ENCODE measurements at regions not wholly inside any gene's neighbourhood (a gene's known extent, or its start where the extent isn't known, plus 50 kb on each side); places are given as distances from the start of the nearest gene placed in this dataset.

DNA sequence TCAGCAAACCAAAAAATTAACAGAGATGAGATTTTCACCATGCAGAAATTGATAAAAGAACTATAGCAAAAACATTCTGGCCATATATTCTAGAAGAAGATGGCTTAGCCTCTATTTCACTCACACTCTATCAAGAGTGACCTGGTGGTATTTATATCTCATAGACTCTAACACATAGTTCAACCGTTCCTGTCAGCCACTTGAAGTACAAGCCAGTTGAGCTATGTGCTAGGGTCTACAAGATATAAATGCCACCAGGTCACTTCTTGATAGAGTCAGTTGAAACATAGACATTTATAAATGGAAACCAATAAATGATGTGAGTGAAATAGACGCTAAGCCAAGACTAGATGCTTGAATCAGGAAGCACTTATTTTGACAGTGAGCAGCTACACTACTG is 836.7 kb upstream of the EPHA5 start:
- no peaks in the 10 kb centered on the region for H3K36me3 ChIP-seq
- no peak for TF ChIP-seq EP300 (IDR thresholded peaks at IDR 0.05; ENCODE audit: low read depth)
- no peak for TF ChIP-seq POLR2AphosphoS5 (IDR thresholded peaks at IDR 0.05)
- TF ChIP-seq, protein P1, sequence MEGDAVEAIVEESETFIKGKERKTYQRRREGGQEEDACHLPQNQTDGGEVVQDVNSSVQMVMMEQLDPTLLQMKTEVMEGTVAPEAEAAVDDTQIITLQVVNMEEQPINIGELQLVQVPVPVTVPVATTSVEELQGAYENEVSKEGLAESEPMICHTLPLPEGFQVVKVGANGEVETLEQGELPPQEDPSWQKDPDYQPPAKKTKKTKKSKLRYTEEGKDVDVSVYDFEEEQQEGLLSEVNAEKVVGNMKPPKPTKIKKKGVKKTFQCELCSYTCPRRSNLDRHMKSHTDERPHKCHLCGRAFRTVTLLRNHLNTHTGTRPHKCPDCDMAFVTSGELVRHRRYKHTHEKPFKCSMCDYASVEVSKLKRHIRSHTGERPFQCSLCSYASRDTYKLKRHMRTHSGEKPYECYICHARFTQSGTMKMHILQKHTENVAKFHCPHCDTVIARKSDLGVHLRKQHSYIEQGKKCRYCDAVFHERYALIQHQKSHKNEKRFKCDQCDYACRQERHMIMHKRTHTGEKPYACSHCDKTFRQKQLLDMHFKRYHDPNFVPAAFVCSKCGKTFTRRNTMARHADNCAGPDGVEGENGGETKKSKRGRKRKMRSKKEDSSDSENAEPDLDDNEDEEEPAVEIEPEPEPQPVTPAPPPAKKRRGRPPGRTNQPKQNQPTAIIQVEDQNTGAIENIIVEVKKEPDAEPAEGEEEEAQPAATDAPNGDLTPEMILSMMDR (IDR thresholded peaks at IDR 0.05): no peak
- TF ChIP-seq POLR2A (IDR thresholded peaks at IDR 0.05): no peak
- intact Hi-C loops (cut with DNase I; ENCODE audit: low total_unique reads) (no loop called here), in situ Hi-C loops (cut with MboI; ENCODE audit: low pct_ligation_motif_present in 1 of 4, low pct_unique_long_range_greater_than_20kb in 1 of 4, low sequenced_read_pairs in 3 of 4) (no loop called here)
- no peak overlapping the region for H3K27ac ChIP-seq
- H3K27me3 ChIP-seq: no peaks in the 10 kb centered on the region
- no peak overlapping the region for H3K4me3 ChIP-seq
- no peak for DNase-seq
- WGBS, 2 donors (ENCODE audit: low coverage in 1 of 2): 60 to 76% methylated on average over 1 to 2 of the region's 2 CpGs
- H3K4me1 ChIP-seq: no peaks in the 10 kb centered on the region
- H3K9me3 ChIP-seq: no peaks in the 10 kb centered on the region

DNA sequence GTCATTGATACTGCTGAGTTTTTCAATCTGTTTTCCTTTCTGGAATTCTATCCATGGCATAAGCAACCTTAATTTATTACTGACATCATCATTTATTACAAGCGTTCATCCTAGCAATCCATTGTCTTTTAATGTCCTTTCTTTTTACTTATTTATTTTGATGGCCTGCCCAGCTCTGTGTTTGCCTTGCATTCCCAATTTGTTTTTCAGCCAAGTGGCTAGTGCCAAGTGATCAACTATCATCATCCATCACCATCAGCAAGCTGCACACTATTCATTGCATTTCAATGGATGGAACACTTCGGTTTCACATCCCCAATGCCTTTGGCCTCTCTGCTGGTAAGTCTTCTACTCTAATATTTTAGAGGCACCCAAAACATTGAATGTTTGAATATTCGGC is 831.7 kb upstream of the EPHA5 start:
- no peaks in the 10 kb centered on the region for H3K4me1 ChIP-seq
- no peak overlapping the region for H3K4me3 ChIP-seq
- no peaks in the 10 kb centered on the region for H3K27me3 ChIP-seq
- no peaks in the 10 kb centered on the region for H3K36me3 ChIP-seq
- no peak for TF ChIP-seq EP300 (IDR thresholded peaks at IDR 0.05; ENCODE audit: low read depth)
- TF ChIP-seq, protein P1 (IDR thresholded peaks at IDR 0.05): no peak
- no peak for TF ChIP-seq POLR2AphosphoS5 (IDR thresholded peaks at IDR 0.05)
- no peak for TF ChIP-seq POLR2A (IDR thresholded peaks at IDR 0.05)
- no peaks in the 10 kb centered on the region for H3K9me3 ChIP-seq
- 53 to 81% methylated on average over 3 of the region's 3 CpGs for WGBS, 2 donors (ENCODE audit: low coverage in 1 of 2)
- intact Hi-C loops (cut with DNase I; ENCODE audit: low total_unique reads) (no loop called here), in situ Hi-C loops (cut with MboI; ENCODE audit: low pct_ligation_motif_present in 1 of 4, low pct_unique_long_range_greater_than_20kb in 1 of 4, low sequenced_read_pairs in 3 of 4) (no loop called here)
- no peak for DNase-seq
- H3K27ac ChIP-seq: no peak overlapping the region

DNA sequence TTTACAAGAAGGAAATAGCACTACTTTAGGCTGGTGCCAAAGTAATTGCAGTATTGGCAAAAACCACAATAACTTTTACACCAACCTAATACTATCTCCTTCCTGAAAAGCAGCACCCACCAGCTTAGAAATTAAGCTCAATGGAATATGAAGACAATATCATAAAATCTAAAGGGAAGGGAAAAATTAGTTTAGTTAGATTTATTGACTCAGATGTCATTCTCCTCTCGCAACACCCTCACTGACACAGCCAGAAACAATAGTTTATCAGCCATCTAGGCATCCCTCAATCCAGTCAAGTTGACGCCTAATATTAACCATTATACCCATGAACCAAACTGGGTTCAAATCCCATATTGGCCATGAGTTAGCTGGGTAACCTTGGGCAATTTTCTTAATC is 820.4 kb upstream of the EPHA5 start:
- intact Hi-C loops (cut with DNase I; ENCODE audit: low total_unique reads): no loop called here
- Histone ChIP-seq H3K27me3 (no peaks in the 10 kb centered on the region), H3K4me3 (no peak overlapping the region), H3K9me3 (no peaks in the 10 kb centered on the region), H3K36me3 (no peaks in the 10 kb centered on the region), H3K4me1 (no peaks in the 10 kb centered on the region), H3K27ac (no peak overlapping the region)
- DNase-seq: no peak
- WGBS, 2 donors (ENCODE audit: low coverage in 1 of 2): 70 to 85% methylated on average over 2 of the region's 2 CpGs
- TF ChIP-seq, protein P1 (IDR thresholded peaks at IDR 0.05): no peak
- TF ChIP-seq POLR2AphosphoS5 (IDR thresholded peaks at IDR 0.05) (no peak), EP300 (IDR thresholded peaks at IDR 0.05; ENCODE audit: low read depth) (no peak), POLR2A (IDR thresholded peaks at IDR 0.05) (no peak)
- in situ Hi-C loops (cut with MboI; ENCODE audit: low pct_ligation_motif_present in 1 of 4, low pct_unique_long_range_greater_than_20kb in 1 of 4, low sequenced_read_pairs in 3 of 4): no loop called here

DNA sequence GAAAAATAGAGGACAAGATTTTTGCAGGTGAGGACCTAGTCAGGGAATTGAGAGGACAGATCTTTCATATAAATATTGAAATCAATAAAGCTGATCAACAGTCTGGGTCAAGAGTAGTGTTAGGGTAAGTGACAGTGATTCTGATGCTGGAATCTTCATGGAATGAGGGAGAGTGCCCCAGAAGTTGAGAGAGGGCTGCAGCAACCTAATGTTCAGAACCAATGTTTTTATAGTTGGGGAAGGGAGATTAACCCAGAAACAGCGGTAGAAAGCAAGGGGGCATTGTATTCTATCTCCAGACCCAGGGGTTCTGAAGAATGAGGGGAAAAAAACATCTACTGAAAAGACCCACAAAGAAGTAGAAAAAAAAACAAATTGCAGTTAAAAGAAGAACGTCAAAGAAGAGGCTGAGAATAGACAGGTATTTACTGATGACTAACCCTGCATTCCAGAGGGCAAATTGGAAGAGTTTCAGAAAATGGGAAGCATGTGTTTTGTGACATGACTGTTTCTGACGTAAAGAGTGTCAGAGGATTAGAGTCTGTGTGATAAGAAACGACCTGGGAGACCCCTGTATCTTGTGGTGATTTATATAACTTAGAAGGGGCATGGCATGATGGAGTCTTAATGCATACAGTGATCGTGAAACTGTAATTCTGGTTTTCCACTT is 819.6 kb upstream of the EPHA5 start:
- Histone ChIP-seq H3K27ac (no peak overlapping the region), H3K4me1 (no peaks in the 10 kb centered on the region), H3K9me3 (no peaks in the 10 kb centered on the region), H3K4me3 (no peak overlapping the region), H3K36me3 (no peaks in the 10 kb centered on the region), H3K27me3 (no peaks in the 10 kb centered on the region)
- TF ChIP-seq POLR2A (IDR thresholded peaks at IDR 0.05): no peak
- no peak for TF ChIP-seq EP300 (IDR thresholded peaks at IDR 0.05; ENCODE audit: low read depth)
- TF ChIP-seq, protein P1 (IDR thresholded peaks at IDR 0.05): no peak
- no peak for TF ChIP-seq POLR2AphosphoS5 (IDR thresholded peaks at IDR 0.05)
- in situ Hi-C loops (cut with MboI; ENCODE audit: low pct_ligation_motif_present in 1 of 4, low pct_unique_long_range_greater_than_20kb in 1 of 4, low sequenced_read_pairs in 3 of 4): no loop called here
- 35 to 43% methylated on average over 5 of the region's 5 CpGs for WGBS, 2 donors (ENCODE audit: low coverage in 1 of 2)
- DNase-seq: no peak
- intact Hi-C loops (cut with DNase I; ENCODE audit: low total_unique reads): no loop called here
